Fibroblast of the aortic adventitia (primary cell): ENCODE measurements at regions not wholly inside any gene's neighbourhood (a gene's known extent, or its start where the extent isn't known, plus 50 kb on each side); places are given as distances from the start of the nearest gene placed in this dataset.

Experiments
- DNase-seq: peaks from one replicate; pipeline ENCODE4 v3.0.0-alpha.2; 2010; ENCODE audit warnings: low read depth
- H3K4me3 ChIP-seq: 2 replicates; pipeline ENCODE4 v1.5.1; 2011; ENCODE audit warnings: low read depth, mild to moderate bottlenecking, control low read depth, low read length, moderate library complexity
- TF ChIP-seq, protein P1 (sequence below): IDR thresholded peaks from 2 replicates; pipeline ENCODE4 v1.5.1; 2011; ENCODE audit warnings: mild to moderate bottlenecking, low read length, control low read depth, inconsistent platforms; ENCODE audit not compliant: insufficient read depth

DNA sequence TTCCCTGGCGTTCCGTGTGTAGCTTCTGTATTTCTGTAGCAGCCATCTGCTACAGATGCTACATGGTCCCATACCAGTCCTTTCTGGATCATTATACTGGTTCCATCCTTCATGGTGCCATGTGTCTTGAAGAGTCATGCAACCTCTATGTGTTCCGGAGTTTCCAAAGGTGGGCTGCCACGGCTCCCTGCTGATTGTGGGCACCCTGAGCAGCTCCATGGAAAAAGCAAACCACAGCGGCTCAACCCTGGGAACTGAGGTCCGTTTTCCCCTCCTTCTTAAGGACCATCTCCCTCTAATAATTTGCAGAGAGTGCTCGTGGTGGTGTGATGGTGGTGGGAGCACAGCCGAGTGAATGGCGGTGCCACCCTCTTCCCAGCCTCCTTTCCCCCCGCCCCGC, 600.4 kb downstream of the CCDC171 start:
- no peak for DNase-seq
- H3K4me3 ChIP-seq = no peak overlapping the region
- TF ChIP-seq, protein P1, sequence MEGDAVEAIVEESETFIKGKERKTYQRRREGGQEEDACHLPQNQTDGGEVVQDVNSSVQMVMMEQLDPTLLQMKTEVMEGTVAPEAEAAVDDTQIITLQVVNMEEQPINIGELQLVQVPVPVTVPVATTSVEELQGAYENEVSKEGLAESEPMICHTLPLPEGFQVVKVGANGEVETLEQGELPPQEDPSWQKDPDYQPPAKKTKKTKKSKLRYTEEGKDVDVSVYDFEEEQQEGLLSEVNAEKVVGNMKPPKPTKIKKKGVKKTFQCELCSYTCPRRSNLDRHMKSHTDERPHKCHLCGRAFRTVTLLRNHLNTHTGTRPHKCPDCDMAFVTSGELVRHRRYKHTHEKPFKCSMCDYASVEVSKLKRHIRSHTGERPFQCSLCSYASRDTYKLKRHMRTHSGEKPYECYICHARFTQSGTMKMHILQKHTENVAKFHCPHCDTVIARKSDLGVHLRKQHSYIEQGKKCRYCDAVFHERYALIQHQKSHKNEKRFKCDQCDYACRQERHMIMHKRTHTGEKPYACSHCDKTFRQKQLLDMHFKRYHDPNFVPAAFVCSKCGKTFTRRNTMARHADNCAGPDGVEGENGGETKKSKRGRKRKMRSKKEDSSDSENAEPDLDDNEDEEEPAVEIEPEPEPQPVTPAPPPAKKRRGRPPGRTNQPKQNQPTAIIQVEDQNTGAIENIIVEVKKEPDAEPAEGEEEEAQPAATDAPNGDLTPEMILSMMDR = no peak

DNA sequence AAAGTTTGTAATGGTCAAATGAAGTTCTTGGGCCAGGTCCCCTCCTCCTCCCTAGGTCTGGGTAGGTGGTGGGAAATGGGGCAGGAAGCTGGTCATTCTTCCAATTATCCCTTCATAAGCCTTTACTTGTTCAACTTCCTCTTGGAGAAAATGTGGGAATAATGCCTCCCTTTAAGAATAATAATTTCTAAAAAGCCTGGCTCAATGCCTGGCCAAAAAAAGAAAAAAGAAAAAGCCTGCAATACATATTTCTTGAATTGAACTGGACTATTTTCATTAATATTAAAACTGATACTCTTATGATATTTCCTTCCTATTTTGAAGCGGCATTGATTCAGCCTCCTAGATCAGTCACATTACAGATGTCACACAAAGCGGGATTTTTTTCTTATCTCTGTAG, 600.9 kb downstream of the CCDC171 start:
- TF ChIP-seq, protein P1 = no peak
- no peak for DNase-seq
- no peak overlapping the region for H3K4me3 ChIP-seq

DNA sequence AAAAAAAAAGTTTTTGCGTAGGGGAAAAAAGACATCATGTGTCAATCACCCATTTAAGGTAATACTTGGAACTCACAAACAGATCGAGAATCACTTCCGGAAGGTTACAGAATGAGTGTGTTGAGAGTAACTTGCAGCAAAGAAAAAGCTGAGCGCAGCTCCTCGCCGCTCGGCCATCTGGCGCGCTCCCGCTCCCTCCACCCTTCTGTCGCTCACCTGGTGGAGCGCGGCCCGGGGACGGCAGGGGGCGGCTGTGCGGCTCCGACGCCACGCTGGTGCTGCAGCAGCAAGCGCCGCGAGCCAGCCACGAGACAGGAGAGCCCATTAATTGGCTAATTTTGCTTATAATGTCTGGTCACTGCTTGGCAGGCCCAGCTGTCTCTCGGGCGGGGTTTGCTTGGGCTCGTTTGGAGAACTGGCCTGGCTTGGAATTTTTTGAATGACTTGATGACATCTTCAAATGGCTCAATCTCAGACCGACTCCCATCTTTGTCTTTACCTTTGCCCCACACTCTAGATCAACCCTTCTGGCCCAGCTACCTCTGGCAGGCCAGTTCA, 601.8 kb downstream of the CCDC171 start:
- H3K4me3 ChIP-seq = peak overlapping the region; percentile 25
- TF ChIP-seq, protein P1 = peak; percentile 28
- peak; percentile 24 for DNase-seq

DNA sequence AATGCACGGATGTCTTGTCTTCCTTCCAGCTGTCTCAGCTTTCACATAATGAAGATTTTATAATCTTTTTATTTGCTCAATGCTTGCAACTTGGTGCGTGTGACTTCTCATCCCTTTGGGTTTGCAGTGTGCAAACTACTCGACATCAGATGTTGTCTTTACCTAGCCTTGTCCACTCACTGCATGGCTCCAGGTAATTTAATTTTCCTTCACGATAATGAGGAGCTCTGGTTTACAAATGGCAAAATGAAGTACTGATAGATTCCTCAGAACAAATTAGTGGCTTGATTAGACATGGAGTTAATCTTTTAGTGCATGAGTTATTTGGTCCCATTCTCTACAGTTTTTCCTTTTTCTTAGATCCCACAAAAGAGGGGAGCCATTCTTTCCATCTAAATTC, 603.0 kb downstream of the CCDC171 start:
- H3K4me3 ChIP-seq = no peak overlapping the region
- no peak for DNase-seq
- TF ChIP-seq, protein P1 = no peak

DNA sequence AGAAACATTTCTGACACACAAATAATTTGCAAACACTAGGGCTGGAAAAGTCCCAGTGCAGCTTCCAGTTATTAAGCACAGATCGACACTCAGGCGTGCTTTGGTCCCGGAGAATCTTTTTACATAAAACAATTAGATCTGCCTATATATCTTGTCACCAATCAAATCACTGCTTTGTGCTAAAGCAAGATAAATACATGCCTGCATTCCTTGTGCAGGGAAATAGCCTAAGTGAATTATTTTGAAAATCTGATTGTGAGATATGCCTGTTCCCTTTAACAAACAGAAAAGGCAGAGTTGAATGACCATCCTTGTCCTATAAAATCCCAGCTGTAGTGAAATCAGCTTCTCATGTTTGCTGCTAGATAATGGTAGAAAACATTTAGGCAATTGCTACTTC, 604.4 kb downstream of the CCDC171 start:
- TF ChIP-seq, protein P1 = no peak
- no peak for DNase-seq
- H3K4me3 ChIP-seq = no peak overlapping the region

DNA sequence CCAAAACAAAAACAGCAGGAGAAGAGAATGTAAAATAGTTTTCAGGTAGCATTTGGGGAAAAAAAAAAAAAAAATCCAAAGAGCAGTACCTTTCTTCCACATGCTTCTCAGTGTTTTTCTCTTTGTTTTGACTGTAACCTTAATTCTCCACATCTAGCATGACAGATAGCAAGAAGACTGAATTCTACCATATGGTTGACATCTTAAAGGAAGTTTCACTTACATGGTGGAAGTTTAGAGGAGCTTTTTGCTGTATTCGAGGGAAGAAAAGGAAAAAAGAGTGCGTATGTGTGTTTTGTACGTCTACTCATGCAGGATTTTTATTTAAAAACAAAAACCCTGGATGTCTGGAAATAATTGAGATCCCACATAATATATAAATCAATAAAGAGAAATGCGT, 604.8 kb downstream of the CCDC171 start:
- TF ChIP-seq, protein P1 = no peak
- no peak overlapping the region for H3K4me3 ChIP-seq
- no peak for DNase-seq

DNA sequence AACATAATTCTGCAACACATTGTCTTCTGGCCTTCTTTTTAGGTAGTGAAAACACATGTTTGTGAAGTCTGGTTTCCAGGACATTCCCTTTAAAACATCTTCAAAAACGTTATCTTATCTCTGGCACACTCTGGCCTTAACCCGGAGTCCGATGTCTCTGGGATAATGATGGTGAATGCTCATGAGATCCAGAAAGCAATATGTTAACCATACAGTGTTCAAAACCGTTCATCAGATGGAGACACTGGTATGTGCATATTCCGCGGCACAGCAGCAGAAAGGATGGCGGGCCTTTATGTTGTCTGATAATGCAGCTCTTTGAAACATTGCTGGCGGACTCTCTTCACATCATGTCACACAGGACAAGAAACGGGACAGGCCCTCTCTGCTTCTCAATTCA, 605.2 kb downstream of the CCDC171 start:
- no peak for DNase-seq
- H3K4me3 ChIP-seq = no peak overlapping the region
- TF ChIP-seq, protein P1 = no peak
